Activated CD8-positive, alpha-beta memory T cell treated with anti-CD3 and anti-CD28 coated beads, Interleukin-2, amount 10 ng/mL, durations not matched to agents 7 days and 5 days (primary cell): ENCODE measurements at regions not wholly inside any gene's neighbourhood (a gene's known extent, or its start where the extent isn't known, plus 50 kb on each side); places are given as distances from the start of the nearest gene placed in this dataset.
"Not testable (repeated sequence)": the region's sequence is repeated elsewhere in the genome, so short reads cannot be mapped to it uniquely, and the experiment has no call there.

Source experiments
- ATAC-seq: fragments of 150-1000 bp; cut with Tn5 transposase; one replicate; pipeline ENCODE4 v1.10.0; 2021; ENCODE audit warnings: moderate library complexity
- CTCF ChIA-PET: fragments of 350-600 bp; sonication (Branson Sonifier 250); formaldehyde crosslinking; loops from one replicate; lab custom pipeline; 2021; ENCODE audit warnings: antibody characterized with exemption; lab: Charles Lee
- DNase-seq: peaks from one replicate; pipeline ENCODE4 v3.0.0-alpha.2; 2020
- H3K27ac Mint-ChIP-seq: one replicate; pipeline ENCODE4 v1.8.0; 2021; ENCODE audit warnings: mild to moderate bottlenecking, mixed read lengths
- H3K27me3 Mint-ChIP-seq: one replicate; pipeline ENCODE4 v1.8.0; 2021; ENCODE audit warnings: mixed read lengths
- H3K36me3 Mint-ChIP-seq: one replicate; pipeline ENCODE4 v1.8.0; 2021; ENCODE audit warnings: mild to moderate bottlenecking, mixed read lengths
- H3K4me1 Mint-ChIP-seq: one replicate; pipeline ENCODE4 v1.8.0; 2021; ENCODE audit warnings: mixed read lengths
- H3K4me3 Mint-ChIP-seq: one replicate; pipeline ENCODE4 v1.8.0; 2021; ENCODE audit warnings: mild to moderate bottlenecking, moderate library complexity, mixed read lengths
- H3K9me3 Mint-ChIP-seq: one replicate; pipeline ENCODE4 v1.8.0; 2022; ENCODE audit warnings: low read depth, mixed read lengths

DNA sequence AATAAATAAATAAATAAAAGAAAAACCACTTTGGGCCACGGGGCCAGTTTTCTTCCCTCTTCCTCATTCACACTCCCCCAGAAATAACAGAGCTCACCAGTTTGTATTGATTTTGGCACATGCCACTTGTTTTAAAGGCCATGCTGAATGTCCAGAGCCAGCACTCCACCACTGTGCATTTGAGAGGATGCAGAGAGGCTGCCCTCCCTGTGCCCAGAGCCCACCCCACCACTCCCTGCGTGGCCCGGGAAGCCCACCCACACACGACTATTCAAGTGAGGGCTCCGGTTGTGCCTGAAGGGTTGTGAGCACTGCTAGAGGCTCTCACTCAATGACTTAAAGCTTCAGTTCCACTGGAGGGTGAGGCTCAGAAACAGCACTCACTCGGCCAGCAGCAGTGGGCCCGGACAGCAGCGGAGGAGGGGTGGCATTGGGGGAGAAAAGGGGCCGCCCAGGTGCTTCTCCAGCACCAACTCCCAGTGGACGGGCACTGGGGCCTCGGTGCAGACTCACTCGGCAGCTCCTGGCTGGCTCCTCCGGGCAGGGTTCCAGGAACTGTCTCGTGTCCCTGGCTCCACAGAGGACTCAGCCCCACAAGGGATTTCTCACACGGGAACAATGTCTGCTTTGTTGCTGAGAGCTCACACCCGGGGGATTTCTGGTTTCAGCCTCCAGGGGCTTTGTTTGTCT, 112.7 kb downstream of the SHANK2 start:
- Mint-ChIP-seq H3K27ac (no peak overlapping the region), H3K27me3 (no peaks in the 10 kb centered on the region), H3K36me3 (no peaks in the 10 kb centered on the region), H3K9me3 (no peaks in the 10 kb centered on the region), H3K4me1 (no peaks in the 10 kb centered on the region), H3K4me3 (no peak overlapping the region)
- CTCF ChIA-PET = no interaction called here
- ATAC-seq (no peak), DNase-seq (no peak)

DNA sequence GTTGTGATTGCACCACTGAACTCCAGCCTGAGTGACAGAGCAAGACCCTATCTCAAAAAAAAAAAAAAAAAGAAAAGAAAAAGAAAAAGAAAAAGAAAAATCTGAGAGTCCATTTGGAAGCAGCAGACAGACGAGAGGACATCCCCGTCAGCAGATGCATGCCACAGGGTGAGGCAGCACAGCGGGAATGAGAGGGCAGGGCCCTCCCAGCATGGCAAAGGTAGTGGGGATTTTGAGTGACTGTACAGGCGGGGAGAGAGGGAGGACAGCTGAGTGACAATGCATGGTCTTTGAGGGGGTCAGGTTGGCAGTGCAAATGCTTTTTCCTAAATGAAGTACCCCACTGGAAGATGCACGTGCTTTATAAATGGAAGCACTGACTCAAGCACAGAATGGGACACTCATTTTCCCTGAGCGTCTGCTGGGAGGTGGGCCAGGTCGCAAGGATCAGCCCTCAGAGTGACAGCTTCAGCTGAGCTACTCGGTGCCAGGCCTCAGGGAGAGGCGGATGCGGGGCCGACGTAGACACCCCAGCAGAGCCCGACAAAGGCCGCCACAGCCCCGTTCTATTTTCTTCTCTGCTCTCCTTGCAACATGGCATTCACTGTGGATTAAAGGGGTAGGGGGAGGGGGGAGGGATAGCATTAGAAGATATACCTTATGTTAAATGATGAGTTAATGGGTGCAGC, 113.5 kb downstream of the SHANK2 start:
- CTCF ChIA-PET = no interaction called here
- no peaks in the 10 kb centered on the region for H3K9me3 Mint-ChIP-seq
- ATAC-seq (no peak), DNase-seq (no peak)
- no peaks in the 10 kb centered on the region for H3K4me1 Mint-ChIP-seq
- H3K27me3 Mint-ChIP-seq = no peaks in the 10 kb centered on the region
- no peaks in the 10 kb centered on the region for H3K36me3 Mint-ChIP-seq
- H3K4me3 Mint-ChIP-seq = no peak overlapping the region
- no peak overlapping the region for H3K27ac Mint-ChIP-seq

DNA sequence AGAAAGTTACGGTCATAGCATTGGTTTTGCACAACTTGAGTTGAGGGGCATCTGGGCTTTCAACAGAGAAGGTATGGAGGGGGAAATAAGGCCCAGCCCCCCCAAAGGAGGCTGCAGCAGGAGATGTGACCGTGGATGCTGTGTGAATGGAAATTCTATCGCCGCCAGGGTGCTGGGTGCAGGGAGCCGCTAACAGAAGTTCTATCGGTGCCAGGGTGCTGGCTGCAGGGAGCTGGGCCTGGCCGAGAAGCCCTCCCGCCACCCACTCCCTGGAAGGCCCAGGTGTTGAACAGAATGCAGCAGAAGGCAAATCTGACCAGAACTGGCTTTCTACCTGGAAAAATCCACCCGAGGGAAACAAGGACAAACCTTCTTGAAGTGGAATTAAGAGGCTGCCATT, 115.0 kb downstream of the SHANK2 start:
- no peak for DNase-seq
- no peak overlapping the region for H3K4me3 Mint-ChIP-seq
- H3K27ac Mint-ChIP-seq = no peak overlapping the region
- CTCF ChIA-PET = no interaction called here
- no peaks in the 10 kb centered on the region for H3K4me1 Mint-ChIP-seq
- H3K9me3 Mint-ChIP-seq = no peaks in the 10 kb centered on the region
- no peak for ATAC-seq
- no peaks in the 10 kb centered on the region for H3K36me3 Mint-ChIP-seq
- no peaks in the 10 kb centered on the region for H3K27me3 Mint-ChIP-seq

DNA sequence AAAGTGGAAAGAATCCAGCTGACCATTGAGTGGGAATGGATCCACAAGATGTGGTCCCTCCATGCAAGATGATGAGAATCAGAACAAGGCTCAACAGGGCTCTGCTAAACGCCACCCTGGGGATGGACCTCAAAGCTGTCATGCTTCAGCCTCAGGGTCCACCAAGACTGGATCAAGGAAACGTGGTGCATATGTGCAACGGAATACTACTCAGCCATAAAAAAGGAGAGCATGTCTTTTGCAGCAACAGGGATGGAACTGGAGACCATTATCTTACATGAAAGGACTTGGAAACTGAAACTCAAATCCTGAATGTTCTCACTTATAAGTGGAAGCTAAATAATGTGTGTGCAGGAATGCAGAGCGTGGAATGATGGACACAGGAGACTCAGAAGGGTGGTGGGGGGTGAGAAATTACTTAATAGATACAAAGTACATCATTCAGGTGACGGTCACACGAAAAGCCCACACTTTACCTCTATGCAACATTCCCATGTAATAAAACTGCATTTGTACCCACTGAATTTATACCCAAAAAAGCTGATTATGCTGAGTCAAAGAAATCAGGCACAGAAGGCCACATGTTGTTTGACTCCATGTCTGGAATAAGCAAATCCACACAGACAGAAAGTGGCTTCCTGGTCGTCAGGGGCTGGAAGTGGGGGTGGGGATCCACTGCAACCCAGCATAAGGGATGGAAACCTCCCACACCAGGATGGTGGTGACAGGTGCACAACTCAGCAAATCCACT, 116.1 kb downstream of the SHANK2 start:
- DNase-seq = no peak
- Mint-ChIP-seq H3K36me3 (no peaks in the 10 kb centered on the region), H3K4me1 (no peaks in the 10 kb centered on the region), H3K27ac (no peak overlapping the region), H3K9me3 (no peaks in the 10 kb centered on the region), H3K27me3 (no peaks in the 10 kb centered on the region), H3K4me3 (no peak overlapping the region)
- CTCF ChIA-PET = no interaction called here
- ATAC-seq = no peak

DNA sequence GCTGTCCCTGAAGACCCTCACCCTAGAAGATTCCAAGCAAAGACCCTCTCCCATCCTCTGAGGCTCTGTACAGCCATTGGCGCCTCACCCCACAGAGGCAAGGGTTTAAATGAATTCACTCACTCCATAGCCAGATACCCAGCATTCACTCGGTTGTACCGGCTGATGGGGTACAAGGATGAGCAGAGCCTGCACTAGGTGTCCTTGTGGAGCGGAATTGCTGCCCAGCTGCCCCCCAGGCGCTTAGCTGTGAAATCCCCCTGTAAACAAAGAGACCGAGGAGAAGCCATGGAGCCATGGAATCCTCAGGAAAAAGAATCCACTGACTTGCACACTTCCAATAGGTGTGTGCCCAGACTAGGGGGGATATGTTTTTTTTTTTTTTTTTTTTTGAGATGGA, 117.3 kb downstream of the SHANK2 start:
- no peak for DNase-seq
- no peaks in the 10 kb centered on the region for H3K9me3 Mint-ChIP-seq
- no peak for ATAC-seq
- CTCF ChIA-PET = no interaction called here
- no peaks in the 10 kb centered on the region for H3K4me1 Mint-ChIP-seq
- H3K27ac Mint-ChIP-seq = no peak overlapping the region
- H3K36me3 Mint-ChIP-seq = no peaks in the 10 kb centered on the region
- no peaks in the 10 kb centered on the region for H3K27me3 Mint-ChIP-seq
- H3K4me3 Mint-ChIP-seq = no peak overlapping the region

DNA sequence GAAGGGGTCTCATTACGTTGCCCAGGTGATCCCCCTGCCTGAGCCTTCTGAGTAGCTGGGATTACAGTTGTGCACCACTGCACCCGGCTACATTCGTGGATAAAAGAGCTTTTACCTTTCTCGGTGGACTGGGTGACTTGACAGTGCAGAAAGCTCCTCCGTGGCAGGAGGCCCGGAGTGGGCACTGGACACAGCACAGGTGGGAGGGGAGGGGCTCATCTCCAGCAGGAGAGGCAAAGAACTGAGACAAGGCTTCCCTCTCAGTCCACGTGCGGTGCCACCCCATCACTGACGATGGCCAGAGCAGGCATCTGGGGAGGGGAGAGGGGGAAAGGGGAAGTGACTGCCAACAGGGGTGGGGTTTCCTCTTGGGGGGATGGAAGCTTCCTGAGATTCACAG, 118.4 kb downstream of the SHANK2 start:
- no peaks in the 10 kb centered on the region for H3K4me1 Mint-ChIP-seq
- no peak overlapping the region for H3K4me3 Mint-ChIP-seq

DNA sequence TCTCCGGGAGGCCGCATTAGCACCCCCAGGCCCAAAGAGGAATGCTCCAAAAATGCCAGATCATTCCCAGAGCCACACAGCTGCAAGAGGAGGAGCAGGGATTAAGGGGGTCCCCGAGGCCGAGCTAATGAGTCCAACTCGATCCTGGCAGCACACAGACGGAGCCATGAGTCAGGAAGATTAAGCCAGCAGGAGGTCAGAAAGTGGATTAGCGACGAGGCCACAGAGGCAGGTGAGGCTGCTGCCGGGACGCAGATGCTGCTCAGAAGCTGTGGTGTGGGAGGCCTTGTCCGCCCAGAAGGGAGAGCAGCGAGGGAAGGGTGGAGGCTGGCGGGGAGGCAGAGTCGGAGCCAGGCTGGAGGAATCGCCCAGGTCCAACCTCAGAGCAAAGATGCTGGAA, 120.5 kb downstream of the SHANK2 start:
- Mint-ChIP-seq H3K9me3 (no peaks in the 10 kb centered on the region), H3K27me3 (no peaks in the 10 kb centered on the region), H3K4me1 (no peaks in the 10 kb centered on the region), H3K4me3 (no peak overlapping the region), H3K27ac (no peak overlapping the region), H3K36me3 (no peaks in the 10 kb centered on the region)
- no peak for DNase-seq
- no peak for ATAC-seq
- CTCF ChIA-PET = no interaction called here

More for the DNA sequence above, 118.4 kb downstream of the SHANK2 start:
- Mint-ChIP-seq H3K36me3 (no peaks in the 10 kb centered on the region), H3K9me3 (no peaks in the 10 kb centered on the region), H3K27me3 (no peaks in the 10 kb centered on the region), H3K27ac (no peak overlapping the region)
- CTCF ChIA-PET = no interaction called here
- ATAC-seq (no peak), DNase-seq (no peak)

DNA sequence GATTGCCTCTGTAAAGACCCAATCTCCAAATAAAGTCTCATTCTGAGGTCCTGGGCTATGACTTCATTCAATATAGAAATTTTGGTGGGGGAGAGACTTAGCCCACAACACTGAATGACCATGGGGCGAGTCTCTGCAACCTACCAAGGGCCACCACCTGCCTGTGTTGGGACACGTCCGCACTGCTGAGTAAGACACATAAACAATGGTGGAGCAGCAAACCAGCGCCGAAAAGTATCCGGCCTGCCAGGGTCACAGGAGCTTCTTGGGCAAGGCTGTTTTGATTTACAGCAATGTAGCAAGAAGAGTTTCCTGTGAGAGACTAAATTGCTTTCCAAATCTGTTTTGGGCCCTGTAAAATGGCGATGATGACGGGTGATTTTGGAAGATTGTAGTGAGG, 122.3 kb downstream of the SHANK2 start:
- no peaks in the 10 kb centered on the region for H3K9me3 Mint-ChIP-seq
- CTCF ChIA-PET = no interaction called here
- no peaks in the 10 kb centered on the region for H3K27me3 Mint-ChIP-seq
- no peaks in the 10 kb centered on the region for H3K36me3 Mint-ChIP-seq
- no peak for DNase-seq
- no peak overlapping the region for H3K27ac Mint-ChIP-seq
- no peak overlapping the region for H3K4me3 Mint-ChIP-seq
- H3K4me1 Mint-ChIP-seq = no peaks in the 10 kb centered on the region
- ATAC-seq = no peak

DNA sequence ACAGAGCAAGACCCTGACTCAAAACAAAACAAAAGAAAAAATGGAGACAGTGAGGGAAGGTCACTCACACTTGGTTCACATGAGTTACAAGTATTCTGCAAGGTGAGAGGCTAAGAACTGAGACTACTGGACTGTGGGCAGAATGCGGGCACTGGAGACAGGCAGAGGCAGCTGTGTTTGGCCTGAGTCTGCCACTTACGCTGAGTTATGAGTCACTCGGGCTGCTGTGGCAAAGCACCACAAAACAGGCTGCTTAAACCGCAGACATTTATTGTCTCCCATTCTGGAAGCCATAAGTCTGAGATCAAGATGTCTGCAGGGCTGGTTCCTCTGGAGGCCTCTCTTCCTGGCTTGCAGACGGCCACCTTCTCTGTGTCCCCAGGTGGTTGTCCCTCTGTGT, 122.8 kb downstream of the SHANK2 start:
- no peaks in the 10 kb centered on the region for H3K9me3 Mint-ChIP-seq
- ATAC-seq (no peak), DNase-seq (no peak)
- H3K4me3 Mint-ChIP-seq = no peak overlapping the region
- H3K27me3 Mint-ChIP-seq = no peaks in the 10 kb centered on the region
- H3K4me1 Mint-ChIP-seq = no peaks in the 10 kb centered on the region
- CTCF ChIA-PET = no interaction called here
- no peaks in the 10 kb centered on the region for H3K36me3 Mint-ChIP-seq
- H3K27ac Mint-ChIP-seq = no peak overlapping the region

DNA sequence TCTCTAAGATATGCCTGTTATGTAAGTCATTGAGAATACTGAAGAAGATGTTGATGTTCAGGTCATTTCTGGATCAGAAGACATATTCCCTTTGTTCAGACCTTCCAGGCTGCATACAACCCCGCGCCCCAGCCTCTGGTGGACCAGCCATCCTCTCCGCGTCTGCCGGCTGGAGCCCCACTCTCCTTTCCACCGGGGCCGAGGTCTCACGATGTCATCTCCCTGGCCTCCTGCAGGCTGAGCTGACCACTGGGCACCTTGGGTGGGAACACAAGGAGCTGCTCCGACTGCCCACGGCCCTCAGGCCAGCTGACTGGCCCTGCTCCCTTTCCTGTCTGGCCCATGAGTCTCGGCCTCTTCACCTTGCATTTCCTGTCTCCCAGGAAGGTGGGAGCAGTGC, 124.6 kb downstream of the SHANK2 start:
- H3K4me1 Mint-ChIP-seq = no peaks in the 10 kb centered on the region
- peaks cover 5% of the 10 kb centered on the region for H3K9me3 Mint-ChIP-seq
- no peaks in the 10 kb centered on the region for H3K36me3 Mint-ChIP-seq
- no peak for DNase-seq
- CTCF ChIA-PET = no interaction called here
- H3K27me3 Mint-ChIP-seq = no peaks in the 10 kb centered on the region
- no peak overlapping the region for H3K4me3 Mint-ChIP-seq
- no peak for ATAC-seq
- no peak overlapping the region for H3K27ac Mint-ChIP-seq

DNA sequence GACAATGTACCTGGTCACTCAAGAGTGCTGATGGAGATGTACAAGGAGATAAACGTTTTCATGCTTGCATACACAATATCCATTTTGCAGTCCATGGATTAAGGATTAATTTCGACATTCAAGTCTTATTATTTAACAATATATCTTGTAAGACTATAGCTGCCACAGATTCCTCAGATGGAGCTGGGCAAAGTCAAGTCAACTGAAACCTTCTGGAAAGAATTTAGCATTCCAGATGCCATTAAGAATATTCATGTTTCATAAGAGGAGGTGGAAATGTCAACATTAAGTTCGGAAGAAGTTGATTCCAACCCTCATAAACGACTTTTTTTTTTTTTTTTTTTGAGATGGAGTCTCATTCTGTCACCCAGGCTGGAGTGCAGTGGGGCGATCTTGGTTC, 126.0 kb downstream of the SHANK2 start:
- H3K4me3 Mint-ChIP-seq, H3K9me3 Mint-ChIP-seq, H3K27ac Mint-ChIP-seq, H3K27me3 Mint-ChIP-seq, H3K36me3 Mint-ChIP-seq, ATAC-seq, DNase-seq, CTCF ChIA-PET, H3K4me1 Mint-ChIP-seq: not testable (repeated sequence)

DNA sequence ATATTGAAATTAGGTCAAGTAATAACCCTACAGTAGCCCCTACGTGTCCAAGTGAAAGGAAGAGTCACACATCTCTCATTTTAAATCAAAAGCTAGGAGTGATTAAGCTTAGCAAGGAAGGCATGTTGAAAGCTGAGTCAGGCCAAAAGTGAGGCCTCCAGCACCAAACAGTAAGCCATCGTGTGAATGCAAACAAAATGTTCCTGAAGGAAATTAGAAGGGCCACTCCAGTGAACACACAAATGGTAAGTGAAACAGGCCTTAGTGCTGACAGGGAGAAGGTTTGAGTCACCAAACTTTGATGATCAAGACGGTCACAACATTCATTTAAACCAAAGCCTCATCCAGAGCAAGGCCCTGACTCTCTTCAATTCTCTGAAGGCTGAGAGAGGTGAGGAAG, 127.2 kb downstream of the SHANK2 start:
- Mint-ChIP-seq H3K27me3 (peaks cover 2% of the 10 kb centered on the region), H3K27ac (no peak overlapping the region), H3K4me3 (no peak overlapping the region), H3K4me1 (no peaks in the 10 kb centered on the region), H3K9me3 (peaks cover 5% of the 10 kb centered on the region), H3K36me3 (no peaks in the 10 kb centered on the region)
- DNase-seq = no peak
- ATAC-seq = no peak
- CTCF ChIA-PET = no interaction called here

DNA sequence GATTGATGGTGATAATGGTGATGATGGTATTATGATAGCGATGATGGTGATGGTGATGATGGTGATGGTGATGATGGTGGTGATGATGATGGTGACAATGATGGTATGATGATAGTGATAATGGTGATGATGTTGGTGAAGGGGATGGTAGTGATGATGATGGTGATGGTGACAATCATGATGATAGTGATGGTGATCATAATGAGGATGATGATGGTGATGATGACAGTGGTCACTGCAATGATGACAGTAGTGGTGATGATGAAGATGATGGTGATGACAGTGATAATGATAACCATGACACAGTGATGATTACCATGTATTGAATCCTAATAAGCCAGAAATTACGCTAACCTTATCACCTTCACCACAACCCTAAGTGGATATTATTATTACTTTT, 128.2 kb downstream of the SHANK2 start:
- DNase-seq (no peak), ATAC-seq (no peak)
- Mint-ChIP-seq H3K27ac (no peak overlapping the region), H3K4me1 (no peaks in the 10 kb centered on the region), H3K4me3 (no peak overlapping the region), H3K36me3 (no peaks in the 10 kb centered on the region), H3K9me3 (peaks cover 5% of the 10 kb centered on the region), H3K27me3 (peaks cover 2% of the 10 kb centered on the region)
- CTCF ChIA-PET = no interaction called here

DNA sequence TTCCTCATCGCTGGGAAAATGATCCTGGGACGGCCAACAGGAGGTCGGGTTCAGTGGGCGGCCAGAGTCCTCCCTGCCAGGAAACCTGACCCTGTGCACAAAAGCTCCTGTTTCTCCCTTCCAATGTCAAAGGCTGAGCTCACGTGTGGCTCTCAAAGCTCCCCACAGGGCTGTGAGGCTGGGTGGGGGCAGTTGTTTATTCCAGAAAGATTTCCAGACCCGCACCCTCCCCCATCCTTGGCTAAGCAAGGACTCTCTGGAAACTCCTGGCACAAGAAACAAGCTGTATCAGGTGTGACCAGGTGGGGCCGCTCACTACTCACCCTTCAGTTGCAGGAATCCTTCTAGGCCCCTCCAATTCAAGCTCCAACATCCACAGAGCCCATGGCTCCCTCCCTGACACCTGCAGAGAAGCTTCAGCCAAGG, 131.9 kb downstream of the SHANK2 start:
- Mint-ChIP-seq H3K9me3 (peaks cover 5% of the 10 kb centered on the region), H3K27ac (no peak overlapping the region), H3K4me3 (no peak overlapping the region), H3K36me3 (no peaks in the 10 kb centered on the region), H3K27me3 (peaks cover 4% of the 10 kb centered on the region), H3K4me1 (no peaks in the 10 kb centered on the region)
- CTCF ChIA-PET = no interaction called here
- DNase-seq (no peak), ATAC-seq (no peak)
